MM.1S (cell line): ENCODE measurements at regions not wholly inside any gene's neighbourhood (a gene's known extent, or its start where the extent isn't known, plus 50 kb on each side); places are given as distances from the start of the nearest gene placed in this dataset.
"Not testable (repeated sequence)": the region's sequence is repeated elsewhere in the genome, so short reads cannot be mapped to it uniquely, and the experiment has no call there.

Experiments used
- DNase-seq: peaks from one replicate; pipeline ENCODE4 v3.0.0-alpha.2; 2015
- H2AFZ ChIP-seq: fragments of 300-600 bp; sonication (generic); 2 replicates; pipeline ENCODE4 v1.6.0; 2016; ENCODE audit warnings: antibody characterized with exemption, low read length
- H3F3A ChIP-seq: fragments of 300-600 bp; sonication (generic); 2 replicates; pipeline ENCODE4 v1.6.1; 2016; ENCODE audit warnings: mild to moderate bottlenecking, antibody characterized with exemption, low read length, moderate library complexity, mixed read lengths; ENCODE audit not compliant: insufficient read depth
- H3K27ac ChIP-seq: fragments of 300-600 bp; sonication (generic); 2 replicates; pipeline ENCODE4 v1.5.1; 2016; ENCODE audit warnings: mild to moderate bottlenecking, low read length
- H3K27me3 ChIP-seq: fragments of 300-600 bp; sonication (generic); replicated peaks from 2 replicates; pipeline ENCODE4 v1.6.0; 2016; ENCODE audit warnings: low read length; ENCODE audit not compliant: insufficient read depth
- H3K36me3 ChIP-seq: fragments of 300-600 bp; sonication (generic); replicated peaks from 2 replicates; pipeline ENCODE4 v1.6.1; 2016; ENCODE audit warnings: mild to moderate bottlenecking, low read length, mixed read lengths; ENCODE audit not compliant: insufficient read depth
- H3K4me1 ChIP-seq: fragments of 300-600 bp; sonication (generic); 2 replicates; pipeline ENCODE4 v1.6.1; 2016; ENCODE audit warnings: low read length, mixed read lengths
- H3K4me2 ChIP-seq: fragments of 300-600 bp; sonication (generic); 2 replicates; pipeline ENCODE4 v1.6.0; 2016; ENCODE audit warnings: low read depth, low read length
- H3K4me3 ChIP-seq: fragments of 300-600 bp; sonication (generic); 2 replicates; pipeline ENCODE4 v1.5.1; 2016; ENCODE audit warnings: low read length, mixed read lengths
- H3K79me2 ChIP-seq: fragments of 300-600 bp; sonication (generic); 2 replicates; pipeline ENCODE4 v1.6.1; 2016; ENCODE audit warnings: mixed run types, low read length, mixed read lengths
- H3K9ac ChIP-seq: fragments of 300-600 bp; sonication (generic); 2 replicates; pipeline ENCODE4 v1.6.1; 2016; ENCODE audit warnings: low read length, mixed read lengths
- H3K9me2 ChIP-seq: fragments of 300-600 bp; sonication (generic); replicated peaks from 2 replicates; pipeline ENCODE4 v1.6.1; 2016; ENCODE audit warnings: mild to moderate bottlenecking, low read length, mixed read lengths; ENCODE audit not compliant: insufficient read depth
- H3K9me3 ChIP-seq: fragments of 300-600 bp; sonication (generic); replicated peaks from 2 replicates; pipeline ENCODE4 v1.6.1; 2016; ENCODE audit warnings: mild to moderate bottlenecking, low read length, mixed read lengths; ENCODE audit not compliant: insufficient read depth
- H4K20me1 ChIP-seq: fragments of 300-600 bp; sonication (generic); 2 replicates; pipeline ENCODE4 v1.6.1; 2016; ENCODE audit warnings: mild to moderate bottlenecking, low read length, moderate library complexity, mixed read lengths; ENCODE audit not compliant: insufficient read depth

- not testable (repeated sequence) for H3K9me3 ChIP-seq, H3K4me2 ChIP-seq, H3K27ac ChIP-seq, H3K4me1 ChIP-seq, H3K27me3 ChIP-seq, H3K9ac ChIP-seq, H3K9me2 ChIP-seq, H3K4me3 ChIP-seq, H3K79me2 ChIP-seq, H3K36me3 ChIP-seq, H2AFZ ChIP-seq, DNase-seq, H3F3A ChIP-seq, H4K20me1 ChIP-seq
Observed at GRCh38 chr15:84425327-84425726, 175.5 kb upstream of the ZSCAN2 start.

GRCh38 chr15:84473305-84473877 is 127.4 kb upstream of the ZSCAN2 start:
- not testable (repeated sequence) for H3K79me2 ChIP-seq, H3K4me2 ChIP-seq, H3F3A ChIP-seq, H3K9me3 ChIP-seq, H3K4me3 ChIP-seq, H4K20me1 ChIP-seq, H3K9me2 ChIP-seq, H3K27me3 ChIP-seq, H3K27ac ChIP-seq, H3K4me1 ChIP-seq, H2AFZ ChIP-seq, H3K9ac ChIP-seq, H3K36me3 ChIP-seq, DNase-seq

GRCh38 chr15:84476364-84477033 is 124.3 kb upstream of the ZSCAN2 start:
- not testable (repeated sequence) for DNase-seq, H3K27ac ChIP-seq, H3K9me3 ChIP-seq, H3K36me3 ChIP-seq, H3K9ac ChIP-seq, H3K4me2 ChIP-seq, H2AFZ ChIP-seq, H4K20me1 ChIP-seq, H3K4me1 ChIP-seq, H3K4me3 ChIP-seq, H3K9me2 ChIP-seq, H3F3A ChIP-seq, H3K27me3 ChIP-seq, H3K79me2 ChIP-seq

- not testable (repeated sequence) for H2AFZ ChIP-seq, H3K4me2 ChIP-seq, H3K9me3 ChIP-seq, H4K20me1 ChIP-seq, H3K9ac ChIP-seq, H3K36me3 ChIP-seq, H3K9me2 ChIP-seq, H3K27me3 ChIP-seq, H3K4me1 ChIP-seq, H3F3A ChIP-seq, DNase-seq, H3K4me3 ChIP-seq, H3K79me2 ChIP-seq, H3K27ac ChIP-seq
Observed at GRCh38 chr15:84477550-84477949, 123.3 kb upstream of the ZSCAN2 start.

GRCh38 chr15:84480174-84480681 is 120.6 kb upstream of the ZSCAN2 start:
- DNase-seq, H3K27me3 ChIP-seq, H4K20me1 ChIP-seq, H3K79me2 ChIP-seq, H3K9ac ChIP-seq, H3K4me3 ChIP-seq, H3K27ac ChIP-seq, H3K36me3 ChIP-seq, H3K9me3 ChIP-seq, H3K4me1 ChIP-seq, H3K4me2 ChIP-seq, H3F3A ChIP-seq, H3K9me2 ChIP-seq, H2AFZ ChIP-seq: not testable (repeated sequence)

GRCh38 chr15:84483859-84484258 is 117.0 kb upstream of the ZSCAN2 start:
- H3K36me3 ChIP-seq, H3K4me2 ChIP-seq, H3K9me2 ChIP-seq, H4K20me1 ChIP-seq, H3K4me1 ChIP-seq, H3K9ac ChIP-seq, DNase-seq, H3K27me3 ChIP-seq, H3K9me3 ChIP-seq, H3F3A ChIP-seq, H3K27ac ChIP-seq, H2AFZ ChIP-seq, H3K4me3 ChIP-seq, H3K79me2 ChIP-seq: not testable (repeated sequence)

- H4K20me1 ChIP-seq, H3K4me3 ChIP-seq, H3F3A ChIP-seq: not testable (repeated sequence)
Observed at GRCh38 chr15:84500165-84500889, 100.5 kb upstream of the ZSCAN2 start.

GRCh38 chr15:84503101-84503500 is 97.7 kb upstream of the ZSCAN2 start:
- not testable (repeated sequence) for H2AFZ ChIP-seq, H3K9me2 ChIP-seq, H4K20me1 ChIP-seq, H3K4me2 ChIP-seq, H3F3A ChIP-seq, H3K9me3 ChIP-seq, H3K9ac ChIP-seq, DNase-seq, H3K4me1 ChIP-seq, H3K27ac ChIP-seq, H3K36me3 ChIP-seq, H3K27me3 ChIP-seq, H3K79me2 ChIP-seq, H3K4me3 ChIP-seq

More at GRCh38 chr15:84500165-84500889, 100.5 kb upstream of the ZSCAN2 start:
- H3K4me1 ChIP-seq, H3K9me2 ChIP-seq, H3K27me3 ChIP-seq, H3K36me3 ChIP-seq, H3K9me3 ChIP-seq, H2AFZ ChIP-seq, H3K27ac ChIP-seq, DNase-seq, H3K79me2 ChIP-seq, H3K9ac ChIP-seq, H3K4me2 ChIP-seq: not testable (repeated sequence)
